ENCODE measurements at regions not wholly inside any gene's neighbourhood (a gene's known extent, or its start where the extent isn't known, plus 50 kb on each side); places are given as distances from the start of the nearest gene placed in this dataset.

DNA sequence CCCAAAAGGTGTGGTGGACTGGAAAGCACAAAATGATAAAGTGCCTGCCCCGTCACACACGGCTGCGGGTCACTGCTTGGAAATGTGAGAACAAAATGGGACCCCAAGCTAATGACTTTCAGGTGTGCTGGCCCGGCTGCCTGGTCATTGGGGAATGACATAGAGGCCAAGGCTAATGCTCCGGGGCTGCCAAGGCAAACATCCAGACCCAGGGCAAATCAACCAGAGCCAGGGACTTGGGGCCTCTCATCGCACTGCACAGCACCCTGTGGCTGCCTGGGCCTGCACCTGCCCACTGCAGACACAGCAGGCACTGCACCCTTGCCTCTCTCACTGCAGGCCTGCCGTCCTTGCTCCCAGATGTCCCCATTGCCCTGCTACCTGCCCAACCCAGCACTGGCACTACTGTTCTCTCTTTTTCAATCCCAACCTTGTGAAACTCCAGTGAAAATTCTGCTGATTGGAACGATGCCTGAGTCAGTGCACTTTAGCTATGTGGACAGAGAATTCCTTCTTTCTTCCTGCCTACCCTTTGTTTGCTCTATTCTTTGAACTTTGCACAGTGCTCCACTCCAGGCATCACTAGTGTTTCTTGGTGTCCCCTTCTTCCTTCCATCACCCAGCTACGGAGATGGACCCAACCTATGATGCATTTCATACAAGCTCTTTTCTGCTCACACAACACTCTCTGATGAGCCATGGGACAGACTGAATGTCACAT lies 849.5 kb downstream of the MAFB start:
- no peak overlapping the region for H3K4me3 ChIP-seq (replicated peaks; ENCODE audit: insufficient read depth, low read length)
- TF ChIP-seq POLR2AphosphoS5 (IDR thresholded peaks at IDR 0.05; ENCODE audit: low read depth) (no peak), GABPA (IDR thresholded peaks at IDR 0.05; ENCODE audit: low read depth) (no peak), SPI1 (IDR thresholded peaks at IDR 0.05; ENCODE audit: borderline replicate concordance, low read depth) (no peak)
- TF ChIP-seq, protein P1, sequence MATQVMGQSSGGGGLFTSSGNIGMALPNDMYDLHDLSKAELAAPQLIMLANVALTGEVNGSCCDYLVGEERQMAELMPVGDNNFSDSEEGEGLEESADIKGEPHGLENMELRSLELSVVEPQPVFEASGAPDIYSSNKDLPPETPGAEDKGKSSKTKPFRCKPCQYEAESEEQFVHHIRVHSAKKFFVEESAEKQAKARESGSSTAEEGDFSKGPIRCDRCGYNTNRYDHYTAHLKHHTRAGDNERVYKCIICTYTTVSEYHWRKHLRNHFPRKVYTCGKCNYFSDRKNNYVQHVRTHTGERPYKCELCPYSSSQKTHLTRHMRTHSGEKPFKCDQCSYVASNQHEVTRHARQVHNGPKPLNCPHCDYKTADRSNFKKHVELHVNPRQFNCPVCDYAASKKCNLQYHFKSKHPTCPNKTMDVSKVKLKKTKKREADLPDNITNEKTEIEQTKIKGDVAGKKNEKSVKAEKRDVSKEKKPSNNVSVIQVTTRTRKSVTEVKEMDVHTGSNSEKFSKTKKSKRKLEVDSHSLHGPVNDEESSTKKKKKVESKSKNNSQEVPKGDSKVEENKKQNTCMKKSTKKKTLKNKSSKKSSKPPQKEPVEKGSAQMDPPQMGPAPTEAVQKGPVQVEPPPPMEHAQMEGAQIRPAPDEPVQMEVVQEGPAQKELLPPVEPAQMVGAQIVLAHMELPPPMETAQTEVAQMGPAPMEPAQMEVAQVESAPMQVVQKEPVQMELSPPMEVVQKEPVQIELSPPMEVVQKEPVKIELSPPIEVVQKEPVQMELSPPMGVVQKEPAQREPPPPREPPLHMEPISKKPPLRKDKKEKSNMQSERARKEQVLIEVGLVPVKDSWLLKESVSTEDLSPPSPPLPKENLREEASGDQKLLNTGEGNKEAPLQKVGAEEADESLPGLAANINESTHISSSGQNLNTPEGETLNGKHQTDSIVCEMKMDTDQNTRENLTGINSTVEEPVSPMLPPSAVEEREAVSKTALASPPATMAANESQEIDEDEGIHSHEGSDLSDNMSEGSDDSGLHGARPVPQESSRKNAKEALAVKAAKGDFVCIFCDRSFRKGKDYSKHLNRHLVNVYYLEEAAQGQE (IDR thresholded peaks at IDR 0.05; ENCODE audit: insufficient replicate concordance, low read depth), result no peak
- H3K27ac ChIP-seq (replicated peaks), result no peak overlapping the region
- no peak for DNase-seq (ENCODE audit: low read depth in 1 of 2, low spot score in 1 of 2)
- no peaks in the 10 kb centered on the region for H3K27me3 ChIP-seq (ENCODE audit: insufficient read depth, poor library complexity, severe bottlenecking)

GRCh38 chr20:39837561-39837960 lies 851.5 kb downstream of the MAFB start:
- TF ChIP-seq, protein P1 (IDR thresholded peaks at IDR 0.05; ENCODE audit: insufficient replicate concordance, low read depth), result no peak
- TF ChIP-seq GABPA (IDR thresholded peaks at IDR 0.05; ENCODE audit: low read depth), result no peak
- no peak for TF ChIP-seq POLR2AphosphoS5 (IDR thresholded peaks at IDR 0.05; ENCODE audit: low read depth)
- TF ChIP-seq, protein P2, sequence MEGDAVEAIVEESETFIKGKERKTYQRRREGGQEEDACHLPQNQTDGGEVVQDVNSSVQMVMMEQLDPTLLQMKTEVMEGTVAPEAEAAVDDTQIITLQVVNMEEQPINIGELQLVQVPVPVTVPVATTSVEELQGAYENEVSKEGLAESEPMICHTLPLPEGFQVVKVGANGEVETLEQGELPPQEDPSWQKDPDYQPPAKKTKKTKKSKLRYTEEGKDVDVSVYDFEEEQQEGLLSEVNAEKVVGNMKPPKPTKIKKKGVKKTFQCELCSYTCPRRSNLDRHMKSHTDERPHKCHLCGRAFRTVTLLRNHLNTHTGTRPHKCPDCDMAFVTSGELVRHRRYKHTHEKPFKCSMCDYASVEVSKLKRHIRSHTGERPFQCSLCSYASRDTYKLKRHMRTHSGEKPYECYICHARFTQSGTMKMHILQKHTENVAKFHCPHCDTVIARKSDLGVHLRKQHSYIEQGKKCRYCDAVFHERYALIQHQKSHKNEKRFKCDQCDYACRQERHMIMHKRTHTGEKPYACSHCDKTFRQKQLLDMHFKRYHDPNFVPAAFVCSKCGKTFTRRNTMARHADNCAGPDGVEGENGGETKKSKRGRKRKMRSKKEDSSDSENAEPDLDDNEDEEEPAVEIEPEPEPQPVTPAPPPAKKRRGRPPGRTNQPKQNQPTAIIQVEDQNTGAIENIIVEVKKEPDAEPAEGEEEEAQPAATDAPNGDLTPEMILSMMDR (IDR thresholded peaks at IDR 0.05; ENCODE audit: insufficient read depth, low read length), result no peak
- TF ChIP-seq SPI1 (IDR thresholded peaks at IDR 0.05; ENCODE audit: borderline replicate concordance, low read depth), result no peak

GRCh38 chr20:39835130-39835842 lies 853.8 kb downstream of the MAFB start:
- TF ChIP-seq POLR2AphosphoS5 (IDR thresholded peaks at IDR 0.05; ENCODE audit: low read depth) (no peak), SPI1 (IDR thresholded peaks at IDR 0.05; ENCODE audit: borderline replicate concordance, low read depth) (no peak)
- TF ChIP-seq, protein P1 (IDR thresholded peaks at IDR 0.05; ENCODE audit: insufficient replicate concordance, low read depth), result no peak
- no peak for DNase-seq (ENCODE audit: low read depth in 1 of 2, low spot score in 1 of 2)
- no peak overlapping the region for H3K4me3 ChIP-seq (replicated peaks; ENCODE audit: insufficient read depth, low read length)

More at GRCh38 chr20:39837561-39837960, 851.5 kb downstream of the MAFB start:
- H3K27me3 ChIP-seq (ENCODE audit: insufficient read depth, poor library complexity, severe bottlenecking), result no peaks in the 10 kb centered on the region
- no peak for DNase-seq (ENCODE audit: low read depth in 1 of 2, low spot score in 1 of 2)
- H3K4me3 ChIP-seq (replicated peaks; ENCODE audit: insufficient read depth, low read length), result no peak overlapping the region
- H3K27ac ChIP-seq (replicated peaks), result no peak overlapping the region

GRCh38 chr20:39830903-39831302 lies 858.1 kb downstream of the MAFB start:
- H3K27ac ChIP-seq (replicated peaks), result no peak overlapping the region
- no peak for DNase-seq (ENCODE audit: low read depth in 1 of 2, low spot score in 1 of 2)
- no peaks in the 10 kb centered on the region for H3K27me3 ChIP-seq (ENCODE audit: insufficient read depth, poor library complexity, severe bottlenecking)
- H3K4me3 ChIP-seq (replicated peaks; ENCODE audit: insufficient read depth, low read length), result no peak overlapping the region
- no peak for TF ChIP-seq SPI1 (IDR thresholded peaks at IDR 0.05; ENCODE audit: borderline replicate concordance, low read depth)
- TF ChIP-seq, protein P2 (IDR thresholded peaks at IDR 0.05; ENCODE audit: insufficient read depth, low read length), result no peak
- no peak for TF ChIP-seq POLR2AphosphoS5 (IDR thresholded peaks at IDR 0.05; ENCODE audit: low read depth)
- no peak for TF ChIP-seq GABPA (IDR thresholded peaks at IDR 0.05; ENCODE audit: low read depth)
- TF ChIP-seq, protein P1 (IDR thresholded peaks at IDR 0.05; ENCODE audit: insufficient replicate concordance, low read depth), result no peak

More at GRCh38 chr20:39835130-39835842, 853.8 kb downstream of the MAFB start:
- no peak overlapping the region for H3K27ac ChIP-seq (replicated peaks)
- H3K27me3 ChIP-seq (ENCODE audit: insufficient read depth, poor library complexity, severe bottlenecking), result no peaks in the 10 kb centered on the region
